GM10248 (cell line): ENCODE measurements at regions not wholly inside any gene's neighbourhood (a gene's known extent, or its start where the extent isn't known, plus 50 kb on each side); places are given as distances from the start of the nearest gene placed in this dataset.

Source experiments
- CTCF ChIA-PET: fragments of 300-600 bp; sonication (Branson Sonifier 250); formaldehyde crosslinking; extraction: SDS; loops from one replicate; lab custom pipeline; 2021; ENCODE audit warnings: antibody characterized with exemption; lab: Yijun Ruan, JAX
- POLR2A ChIA-PET: fragments of 350-650 bp; sonication (Branson Sonifier 250); formaldehyde crosslinking; extraction: SDS; loops from one replicate; lab custom pipeline; 2020; ENCODE audit warnings: antibody characterized with exemption; lab: Yijun Ruan, JAX
- DNase-seq: peaks from one replicate; pipeline ENCODE4 v3.0.0; 2012; ENCODE audit errors: extremely low spot score
- CTCF ChIP-seq: IDR thresholded peaks from 2 replicates; pipeline ENCODE4 v1.5.1; 2012; ENCODE audit warnings: mild to moderate bottlenecking, low read depth; ENCODE audit errors: extremely low read depth, missing control alignments, control extremely low read depth

- TF ChIP-seq CTCF = no peak
- CTCF ChIA-PET = interaction anchor here (1.5 kb wide), 1 partner anchor 42 kb away, joined by 3 read pairs; no protein-coding TSS in a partner anchor
- POLR2A ChIA-PET = no interaction called here
- DNase-seq = no peak
Measured at GRCh38 chr15:35755237-35755802, 209.4 kb upstream of the DPH6 start.

GRCh38 chr15:35756623-35757022, 210.7 kb upstream of the DPH6 start:
- no peak for DNase-seq
- ChIA-PET POLR2A (no interaction called here), CTCF (interaction anchor here (0.8 kb wide), 1 partner anchor 8 kb away, joined by 3 read pairs; no protein-coding TSS in a partner anchor)
- no peak for TF ChIP-seq CTCF

GRCh38 chr15:35757361-35757760, 211.4 kb upstream of the DPH6 start:
- TF ChIP-seq CTCF = no peak
- DNase-seq = no peak
- ChIA-PET CTCF (interaction anchor here (0.8 kb wide), 1 partner anchor 9 kb away, joined by 3 read pairs; no protein-coding TSS in a partner anchor), POLR2A (no interaction called here)

GRCh38 chr15:35757765-35758164, 211.8 kb upstream of the DPH6 start:
- POLR2A ChIA-PET = no interaction called here
- CTCF ChIA-PET = no interaction called here
- DNase-seq = no peak

GRCh38 chr15:35764661-35765519, 218.9 kb upstream of the DPH6 start:
- ChIA-PET CTCF (interaction anchor here (2.3 kb wide), 1 partner anchor 14 kb away, joined by 14 read pairs; no protein-coding TSS in a partner anchor), POLR2A (no interaction called here)
- no peak for TF ChIP-seq CTCF
- no peak for DNase-seq

More at GRCh38 chr15:35757765-35758164, 211.8 kb upstream of the DPH6 start:
- no peak for TF ChIP-seq CTCF

- DNase-seq = no peak
- ChIA-PET CTCF (interaction anchor here (1.2 to 1.4 kb wide), 2 partner anchors 17 to 34 kb away, joined by 3 read pairs; no protein-coding TSS in a partner anchor), POLR2A (no interaction called here)
- TF ChIP-seq CTCF = no peak
Measured at GRCh38 chr15:35768949-35769348, 223.0 kb upstream of the DPH6 start.
